ENCODE measurements at regions not wholly inside any gene's neighbourhood (a gene's known extent, or its start where the extent isn't known, plus 50 kb on each side); places are given as distances from the start of the nearest gene placed in this dataset.

DNA sequence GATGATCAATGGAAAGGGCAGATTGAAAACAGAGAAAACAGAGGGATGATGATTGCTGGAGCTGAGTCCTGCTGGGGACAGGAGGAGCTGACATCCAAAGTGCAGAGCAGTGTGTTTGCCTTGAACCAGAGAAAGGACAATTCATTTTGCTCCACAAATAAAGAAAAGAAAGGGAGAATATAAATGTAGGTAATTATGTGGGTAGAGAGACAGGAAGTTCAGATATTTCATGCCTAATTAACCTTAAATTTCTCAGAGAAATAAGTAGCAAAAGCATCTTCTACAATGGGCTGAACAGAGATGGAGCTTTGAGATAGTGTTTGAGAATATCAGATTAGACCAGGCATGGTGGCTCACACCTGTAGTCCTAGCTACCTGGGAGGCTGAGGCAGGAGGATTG lies 93.2 kb downstream of the TNFSF18 start:
- peak in 1 of 2 experiments; percentile 16 for DNase-seq

DNA sequence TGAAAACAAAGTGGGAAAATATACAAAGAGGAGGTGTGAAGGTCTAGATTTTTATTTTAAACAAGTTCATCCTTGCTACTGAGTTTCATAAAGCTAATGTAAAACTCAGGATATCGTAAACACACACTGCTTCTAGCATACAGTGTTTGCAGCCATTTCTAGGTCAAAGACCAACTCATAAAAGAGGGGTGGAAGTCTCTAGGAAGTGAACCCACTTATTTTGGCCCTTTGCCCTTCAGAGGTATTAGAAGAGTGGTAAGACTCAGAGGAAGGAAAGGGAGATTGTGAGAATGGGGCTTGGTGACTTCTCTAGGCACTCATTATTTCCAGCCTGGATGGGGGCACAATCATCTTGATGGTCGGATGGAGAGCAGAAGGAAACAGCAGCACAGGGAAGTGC lies 91.2 kb downstream of the TNFSF18 start:
- DNase-seq, result no peak

- DNase-seq, result no peak
Observed at GRCh38 chr1:172960019-172960418, 90.7 kb downstream of the TNFSF18 start.

GRCh38 chr1:172960454-172961208 lies 90.1 kb downstream of the TNFSF18 start:
- no peak for DNase-seq

- no peak for DNase-seq
Observed at GRCh38 chr1:172964864-172965263, 85.9 kb downstream of the TNFSF18 start.

GRCh38 chr1:172966844-172967540 lies 83.7 kb downstream of the TNFSF18 start:
- DNase-seq, result no peak

DNA sequence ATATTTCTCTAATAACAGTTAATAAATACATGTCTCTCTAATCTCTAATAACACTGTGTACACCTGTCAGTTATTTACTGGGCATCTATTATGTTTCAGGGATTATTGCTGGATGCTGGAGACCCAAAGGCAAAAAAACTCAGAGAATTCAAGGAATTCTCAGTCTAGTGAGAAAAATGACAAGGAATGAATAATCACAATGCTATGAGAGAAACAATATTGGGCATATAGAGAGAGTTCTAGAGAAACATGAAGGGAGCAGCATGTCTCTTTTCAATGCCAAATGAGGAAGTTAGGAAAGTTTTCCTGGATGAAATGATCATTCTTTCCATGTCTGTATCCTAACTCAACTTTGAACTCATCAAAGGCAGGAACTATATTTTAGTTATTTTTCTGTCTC lies 82.8 kb downstream of the TNFSF18 start:
- no peak for DNase-seq

GRCh38 chr1:172969611-172970010 lies 81.1 kb downstream of the TNFSF18 start:
- DNase-seq, result no peak

DNA sequence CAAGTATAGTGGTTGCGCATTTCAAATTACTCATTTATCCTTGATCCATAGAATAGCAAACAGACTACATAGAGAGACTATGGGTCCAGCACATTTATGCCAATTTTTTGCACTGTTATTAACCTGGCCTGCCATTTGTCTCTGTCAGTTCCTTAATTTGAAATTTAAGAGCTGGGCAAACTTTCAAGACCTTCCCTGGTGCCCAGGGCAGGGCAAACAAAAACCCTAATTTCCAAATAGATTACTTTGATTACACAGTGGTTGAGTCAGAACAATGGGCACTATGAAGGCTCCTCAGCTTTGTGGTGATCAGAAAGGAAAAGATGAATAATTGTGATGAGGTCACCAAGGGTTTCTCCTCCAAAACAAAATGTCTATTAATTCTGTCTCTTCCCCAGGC lies 80.6 kb downstream of the TNFSF18 start:
- peak in 1 of 2 experiments; percentile 31 for DNase-seq

- DNase-seq, result no peak
Observed at GRCh38 chr1:172971241-172971640, 79.5 kb downstream of the TNFSF18 start.

DNA sequence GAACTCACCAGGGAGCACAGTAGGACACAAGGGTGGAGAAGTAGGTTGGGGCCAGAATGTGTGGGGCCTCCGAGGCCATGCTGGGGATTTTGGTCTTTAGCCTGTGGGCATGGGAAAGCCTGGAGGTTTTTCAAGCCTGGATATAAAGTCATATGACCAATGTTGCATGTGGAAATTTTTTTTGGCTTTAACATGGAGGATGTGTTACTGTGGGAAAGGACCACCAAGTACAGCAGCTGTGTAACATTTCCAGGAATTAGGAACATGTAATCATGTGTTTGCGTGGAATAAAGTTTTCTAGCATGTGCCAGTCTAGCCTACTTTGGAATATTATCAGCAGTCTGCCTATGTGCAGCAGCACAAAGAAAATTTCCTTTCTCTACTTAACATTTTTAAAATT lies 78.5 kb downstream of the TNFSF18 start:
- DNase-seq, result no peak

DNA sequence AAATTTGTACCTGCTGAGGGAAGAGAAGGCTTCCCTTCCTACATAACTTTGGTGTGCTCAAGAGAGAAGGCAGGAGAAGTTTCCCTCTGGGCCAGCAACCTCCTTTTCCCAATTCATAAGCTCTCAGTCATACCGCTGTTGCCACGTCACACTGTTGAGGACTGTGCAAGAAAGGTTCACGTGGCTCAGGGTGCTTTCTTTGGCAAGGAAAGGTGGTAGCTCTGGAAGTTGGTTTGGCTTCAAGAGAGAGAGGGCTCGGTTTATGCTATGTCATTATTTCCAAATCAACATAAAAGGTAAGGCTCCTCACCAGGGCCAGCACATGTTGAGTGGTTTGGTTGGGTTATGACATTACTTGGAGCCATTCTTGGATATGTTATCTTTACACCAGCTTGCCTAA lies 77.3 kb downstream of the TNFSF18 start:
- no peak for DNase-seq

GRCh38 chr1:172976222-172977041 lies 74.3 kb downstream of the TNFSF18 start:
- DNase-seq, result no peak

GRCh38 chr1:172977296-172978017 lies 73.3 kb downstream of the TNFSF18 start:
- DNase-seq, result no peak

GRCh38 chr1:172978595-172978994 lies 72.1 kb downstream of the TNFSF18 start:
- DNase-seq, result no peak

GRCh38 chr1:172979828-172980227 lies 70.9 kb downstream of the TNFSF18 start:
- DNase-seq, result no peak

DNA sequence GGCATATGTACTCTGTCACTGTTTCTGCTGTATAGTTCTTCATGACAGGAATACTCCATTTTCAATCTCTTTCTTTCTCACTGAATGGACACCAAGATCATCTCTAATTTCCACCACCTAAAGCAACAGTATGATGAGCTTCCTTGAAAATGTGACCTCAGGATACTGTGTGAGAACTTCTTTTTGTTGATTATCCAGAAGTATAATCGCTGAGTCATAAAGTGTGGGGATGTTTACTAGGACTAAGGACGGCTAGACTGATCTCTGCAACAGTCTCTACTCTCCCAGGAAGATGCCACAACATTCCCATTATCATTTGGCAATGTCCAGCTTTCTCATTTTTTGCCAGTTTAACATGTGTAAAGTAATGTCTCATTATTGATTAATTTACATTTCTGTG lies 70.3 kb downstream of the TNFSF18 start:
- DNase-seq, result no peak

- DNase-seq, result no peak
Observed at GRCh38 chr1:172980971-172981370, 69.8 kb downstream of the TNFSF18 start.
